Esophagus muscularis mucosa (tissue), 4 donors: ENCODE measurements at regions not wholly inside any gene's neighbourhood (a gene's known extent, or its start where the extent isn't known, plus 50 kb on each side); places are given as distances from the start of the nearest gene placed in this dataset.

Experiments
- EP300 ChIP-seq: sonication (generic); formaldehyde crosslinking; IDR thresholded peaks from one replicate; pipeline ENCODE4 v1.6.1; 2017; ENCODE audit warnings: antibody characterized with exemption
- POLR2A ChIP-seq: fragments of 450-650 bp; IDR thresholded peaks from one replicate; pipeline ENCODE4 v1.6.1; 2017; ENCODE audit warnings: antibody characterized with exemption, moderate library complexity, mild to moderate bottlenecking, low read depth
- POLR2AphosphoS5 ChIP-seq, 2 donors: sonication (generic); formaldehyde crosslinking; IDR thresholded peaks; one replicate each; pipeline ENCODE4 v1.6.1; 2017; ENCODE audit warnings: antibody characterized with exemption in 2 of 2
- TF ChIP-seq, protein P1 (sequence below), 3 experiments: fragments of 200-600 bp in 2 of 3; fragments of 450-650 bp in 1 of 3; sonication (generic) in 2 of 3; IDR thresholded peaks; one replicate each; pipeline ENCODE4 v1.5.1; 2017 to 2019; ENCODE audit warnings: antibody characterized with exemption in 3 of 3, mild to moderate bottlenecking in 2 of 3, moderate library complexity in 1 of 3

GRCh38 chr7:46414946-46415345 is 493.9 kb upstream of the IGFBP3 start:
- TF ChIP-seq POLR2A (no peak), POLR2AphosphoS5 (IDR thresholded peaks at IDR 0.05) (no peak), EP300 (no peak)
- TF ChIP-seq, protein P1, sequence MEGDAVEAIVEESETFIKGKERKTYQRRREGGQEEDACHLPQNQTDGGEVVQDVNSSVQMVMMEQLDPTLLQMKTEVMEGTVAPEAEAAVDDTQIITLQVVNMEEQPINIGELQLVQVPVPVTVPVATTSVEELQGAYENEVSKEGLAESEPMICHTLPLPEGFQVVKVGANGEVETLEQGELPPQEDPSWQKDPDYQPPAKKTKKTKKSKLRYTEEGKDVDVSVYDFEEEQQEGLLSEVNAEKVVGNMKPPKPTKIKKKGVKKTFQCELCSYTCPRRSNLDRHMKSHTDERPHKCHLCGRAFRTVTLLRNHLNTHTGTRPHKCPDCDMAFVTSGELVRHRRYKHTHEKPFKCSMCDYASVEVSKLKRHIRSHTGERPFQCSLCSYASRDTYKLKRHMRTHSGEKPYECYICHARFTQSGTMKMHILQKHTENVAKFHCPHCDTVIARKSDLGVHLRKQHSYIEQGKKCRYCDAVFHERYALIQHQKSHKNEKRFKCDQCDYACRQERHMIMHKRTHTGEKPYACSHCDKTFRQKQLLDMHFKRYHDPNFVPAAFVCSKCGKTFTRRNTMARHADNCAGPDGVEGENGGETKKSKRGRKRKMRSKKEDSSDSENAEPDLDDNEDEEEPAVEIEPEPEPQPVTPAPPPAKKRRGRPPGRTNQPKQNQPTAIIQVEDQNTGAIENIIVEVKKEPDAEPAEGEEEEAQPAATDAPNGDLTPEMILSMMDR (IDR thresholded peaks at IDR 0.05) = no peak
